HG03066 (cell line): ENCODE measurements at regions not wholly inside any gene's neighbourhood (a gene's known extent, or its start where the extent isn't known, plus 50 kb on each side); places are given as distances from the start of the nearest gene placed in this dataset.

Source experiments
- ATAC-seq: cut with Tn5 transposase; IDR thresholded peaks from one replicate; pipeline ENCODE4 v1.9.1; 2021; ENCODE audit warnings: low read depth; ENCODE audit not compliant: unreplicated experiment

DNA sequence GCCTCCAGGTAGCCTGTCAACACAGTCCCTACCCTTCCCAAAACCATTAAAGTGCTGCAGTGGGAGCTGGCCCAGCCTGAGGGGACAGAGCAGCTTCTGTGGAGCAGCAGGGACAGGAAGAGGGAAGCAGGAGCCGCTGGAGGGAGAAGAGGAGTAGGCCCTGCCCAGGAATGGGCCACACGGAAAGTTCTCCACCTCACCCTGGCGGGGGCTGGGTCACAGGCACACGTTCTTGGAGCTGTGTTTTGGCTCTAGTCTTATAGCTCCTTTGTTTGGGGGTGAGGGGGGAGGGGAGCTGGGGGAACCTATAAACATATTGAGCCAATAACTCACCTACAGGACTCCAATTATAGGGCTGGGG lies 508.6 kb downstream of the SHQ1 start:
- ATAC-seq, result no peak

DNA sequence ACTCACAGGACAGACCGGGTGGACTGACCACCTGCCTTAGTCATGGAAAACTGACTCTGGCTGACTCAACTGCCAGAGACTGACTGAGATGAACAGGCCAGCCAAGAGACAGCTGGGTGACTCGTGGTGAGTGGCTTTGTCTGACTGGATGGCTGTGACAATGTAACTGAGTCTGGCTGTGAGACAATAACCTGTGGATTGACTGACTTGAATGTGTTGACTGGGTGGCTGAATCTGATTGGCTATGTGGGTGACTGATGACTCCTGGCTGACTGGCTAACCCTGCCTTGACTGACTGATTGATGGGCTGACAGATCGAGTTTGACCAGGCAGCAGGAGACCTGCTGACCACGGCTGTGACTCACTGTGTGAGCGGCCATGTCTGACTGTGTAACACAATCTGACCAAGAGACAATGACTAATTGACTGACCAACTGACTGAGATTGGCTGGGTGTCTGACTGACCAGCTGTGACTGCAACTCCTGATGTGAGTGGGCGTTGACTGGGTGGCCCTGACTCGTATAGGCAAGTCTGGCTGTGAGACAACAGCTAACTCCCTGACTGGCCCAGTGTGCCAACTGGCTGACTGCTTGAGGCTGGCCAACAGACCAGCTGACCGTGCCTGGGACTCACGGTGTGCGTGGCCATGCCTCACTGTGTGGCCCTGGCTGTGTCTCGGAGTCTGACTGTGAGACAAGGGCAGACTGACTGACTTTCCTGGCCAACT lies 509.1 kb downstream of the SHQ1 start:
- ATAC-seq, result no peak

DNA sequence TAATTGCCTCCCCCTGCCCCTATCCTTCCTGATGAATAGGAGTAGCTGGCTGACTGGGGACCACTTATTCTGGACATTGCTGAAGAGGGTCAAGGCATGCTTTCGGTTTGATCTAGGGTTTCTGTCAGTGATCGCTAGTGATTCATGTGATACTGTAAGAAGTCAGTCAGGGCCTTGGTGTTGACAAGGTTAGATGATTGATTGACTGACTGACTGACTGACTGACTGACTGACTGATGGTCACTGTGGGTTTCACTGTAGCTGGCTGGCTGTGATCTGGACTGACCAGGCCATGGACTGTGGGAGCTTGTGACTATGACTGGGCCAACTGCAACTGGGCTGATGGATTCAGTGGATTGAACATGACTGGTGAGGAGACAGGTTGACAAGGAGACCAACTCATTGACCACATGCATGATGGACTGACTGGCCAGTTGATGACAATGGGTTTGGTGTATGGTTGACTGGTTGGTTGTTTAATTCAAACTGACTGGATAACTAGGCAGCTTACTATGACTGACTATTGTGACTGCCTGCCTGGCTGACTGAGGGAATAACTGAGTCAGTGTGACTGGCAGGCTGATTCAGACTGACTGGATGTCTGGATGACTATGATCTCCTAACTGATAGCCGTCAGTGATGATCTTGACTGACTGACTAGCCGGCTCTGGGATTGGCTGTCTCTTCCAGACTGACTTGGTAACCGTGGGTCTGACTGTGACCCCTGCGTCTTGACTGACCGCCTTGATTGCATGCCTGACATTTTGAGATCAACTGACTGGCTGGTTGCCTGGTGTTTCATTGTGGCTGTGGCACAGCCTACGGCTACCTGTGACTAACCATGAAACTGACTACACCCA lies 509.9 kb downstream of the SHQ1 start:
- no peak for ATAC-seq

DNA sequence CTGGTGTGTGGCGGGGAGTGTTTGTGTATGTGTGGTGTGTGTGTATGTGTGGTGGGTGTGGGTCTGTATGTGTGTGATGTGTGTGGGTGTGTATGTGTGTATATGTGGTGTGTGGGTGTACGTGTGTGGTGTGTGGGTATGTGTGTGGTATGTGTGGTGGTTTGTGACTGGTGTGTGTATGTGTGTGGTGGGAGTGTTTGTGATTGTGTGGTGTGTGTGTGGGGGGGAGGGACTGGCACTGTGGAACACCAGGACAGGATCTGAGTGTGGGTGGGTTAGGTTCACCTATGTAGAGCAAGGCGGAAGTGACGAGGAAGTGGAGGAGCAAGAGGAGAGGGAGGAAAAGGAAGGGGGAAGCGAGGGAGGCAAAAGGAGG lies 510.8 kb downstream of the SHQ1 start:
- ATAC-seq, result no peak

DNA sequence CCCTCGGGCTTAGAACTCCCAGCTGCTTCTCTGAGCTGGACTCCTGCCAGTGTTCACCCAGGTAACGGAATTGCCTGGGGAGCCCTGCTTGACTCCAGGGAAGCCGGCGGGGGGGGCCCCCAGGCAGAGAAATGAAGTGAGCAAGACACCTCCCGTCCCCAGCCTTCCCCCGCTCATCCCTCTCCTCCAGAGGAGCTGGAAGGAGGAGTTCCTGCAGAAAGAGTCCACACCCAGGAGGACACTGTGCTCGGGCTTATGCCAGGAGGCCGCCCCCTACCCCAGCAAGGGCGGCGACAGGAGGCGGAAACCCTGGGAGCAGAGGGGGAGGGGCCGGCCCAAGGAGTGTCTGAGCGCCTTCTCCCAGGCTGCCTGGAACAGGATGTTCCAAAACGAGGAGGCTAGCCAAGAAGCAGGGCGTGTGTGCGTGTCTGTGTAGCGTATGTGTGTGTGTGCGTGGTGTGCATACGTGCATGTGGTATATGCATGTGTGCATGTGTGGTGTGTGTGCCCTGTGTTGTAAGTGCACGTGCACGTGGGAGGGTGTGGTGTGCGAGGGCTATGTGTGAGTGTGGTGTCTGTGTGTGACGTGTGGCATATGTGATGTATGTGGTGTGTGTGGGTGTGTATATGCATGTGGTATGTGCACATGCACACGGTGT lies 511.3 kb downstream of the SHQ1 start:
- no peak for ATAC-seq

DNA sequence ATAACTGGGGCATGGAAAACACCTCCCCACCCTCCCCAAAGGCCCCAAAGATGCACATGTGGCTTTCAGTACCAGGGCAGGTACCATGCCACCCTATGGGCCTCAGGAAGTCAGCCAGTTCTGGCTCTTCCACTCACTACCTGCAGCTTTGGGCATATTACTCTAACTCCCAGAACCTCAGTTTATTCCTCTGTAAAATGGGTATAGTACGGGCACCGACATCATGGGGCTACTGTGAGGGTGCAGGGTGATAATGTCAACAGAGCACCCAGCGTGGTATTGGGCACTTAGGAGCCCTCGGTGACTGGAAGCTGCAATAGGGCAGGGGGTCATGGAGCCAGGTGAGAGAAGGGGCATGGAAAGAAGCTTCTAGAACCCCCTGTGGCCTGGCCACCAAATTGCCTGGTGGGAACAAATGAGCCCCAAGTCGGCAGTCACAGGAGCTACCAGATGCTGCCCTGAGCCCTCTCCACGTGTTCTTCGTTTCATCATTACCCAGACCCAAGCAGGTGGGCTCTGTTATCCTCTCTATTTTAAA lies 512.1 kb downstream of the SHQ1 start:
- no peak for ATAC-seq

DNA sequence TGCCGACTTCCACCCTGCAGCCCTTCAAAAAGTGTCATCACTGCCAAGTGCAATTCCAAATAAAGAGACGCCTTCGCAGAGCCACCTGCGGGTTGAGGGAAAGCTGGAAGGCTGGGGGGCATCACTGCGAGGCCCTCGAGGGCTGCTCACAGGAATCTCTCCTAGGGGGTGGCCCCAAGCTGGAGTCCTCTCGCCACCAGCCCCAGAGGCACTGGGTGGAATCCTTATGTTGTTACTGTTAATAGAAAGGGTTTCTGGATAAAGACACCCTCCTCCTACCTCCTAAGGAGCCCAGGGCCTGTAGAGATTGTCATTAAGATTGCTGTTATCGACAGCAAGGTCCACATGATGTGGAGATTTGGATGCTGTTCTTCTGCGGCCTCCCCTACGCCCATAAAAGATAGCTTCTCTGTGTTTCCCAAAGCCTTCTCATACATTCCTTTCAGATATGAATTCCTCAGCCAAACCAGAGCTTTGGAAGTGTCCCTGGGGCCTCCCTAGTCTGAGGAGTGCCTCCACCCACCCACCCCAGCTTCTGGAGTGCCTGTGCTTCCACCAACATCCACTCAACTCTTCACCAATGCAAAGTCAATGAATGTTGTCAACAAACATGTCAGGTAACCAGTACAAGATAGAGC lies 512.7 kb downstream of the SHQ1 start:
- ATAC-seq, result no peak

DNA sequence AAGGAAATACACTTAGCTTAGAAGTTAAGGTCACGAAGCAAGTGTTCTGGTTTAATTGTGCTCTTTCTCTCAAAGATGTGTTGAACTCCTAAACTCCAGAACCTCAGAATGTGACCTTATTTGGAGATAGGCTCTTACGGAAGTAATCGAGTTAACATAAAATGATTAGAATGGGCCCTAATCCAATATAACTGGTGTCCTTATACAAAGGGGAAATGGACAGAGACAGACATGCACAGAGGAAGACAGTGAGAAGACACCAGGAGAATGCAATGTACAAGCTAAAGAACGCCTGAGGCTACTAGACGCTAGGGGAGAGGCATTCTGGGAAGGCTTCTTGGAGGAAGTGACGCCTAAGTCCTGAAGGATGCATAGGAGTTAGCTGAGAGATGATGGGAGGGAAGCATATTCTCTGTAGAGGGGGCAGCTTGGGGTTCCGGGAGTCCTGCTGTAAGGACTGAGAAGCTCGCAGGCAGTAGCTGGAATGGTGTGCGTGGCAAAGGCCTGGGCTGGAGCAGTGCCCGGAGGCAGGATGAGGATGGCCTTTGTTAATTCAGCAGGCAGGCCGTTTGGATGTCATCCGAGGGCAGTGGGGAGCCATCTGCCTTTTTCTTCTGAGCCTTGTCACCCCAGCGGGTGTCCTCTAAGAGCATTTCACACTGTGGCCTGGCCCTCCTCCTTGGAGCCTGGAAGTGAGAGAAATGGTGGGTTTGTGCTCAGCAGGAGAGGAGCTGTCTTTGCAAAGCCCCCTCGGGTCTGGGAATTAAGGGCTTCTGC lies 513.4 kb downstream of the SHQ1 start:
- ATAC-seq, result no peak

DNA sequence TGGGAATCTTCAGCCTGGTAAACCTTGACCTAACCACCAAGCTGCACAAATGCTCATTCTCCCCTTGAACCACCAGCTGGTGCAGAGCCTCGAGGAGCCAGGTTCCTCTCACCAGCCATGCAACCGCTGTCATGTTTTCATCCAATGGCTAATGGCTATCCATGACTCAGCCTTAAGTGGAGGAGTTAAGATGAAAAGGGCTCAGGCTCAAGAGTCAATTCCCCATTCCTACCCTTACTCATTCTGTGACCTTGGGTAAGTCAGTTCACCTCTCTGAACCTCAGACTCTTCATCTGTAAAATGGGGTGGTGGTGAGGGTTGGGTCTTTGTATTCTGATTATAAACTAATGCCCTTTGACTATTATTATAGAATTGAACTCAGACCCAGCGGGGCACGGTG lies 515.6 kb downstream of the SHQ1 start:
- ATAC-seq, result no peak

DNA sequence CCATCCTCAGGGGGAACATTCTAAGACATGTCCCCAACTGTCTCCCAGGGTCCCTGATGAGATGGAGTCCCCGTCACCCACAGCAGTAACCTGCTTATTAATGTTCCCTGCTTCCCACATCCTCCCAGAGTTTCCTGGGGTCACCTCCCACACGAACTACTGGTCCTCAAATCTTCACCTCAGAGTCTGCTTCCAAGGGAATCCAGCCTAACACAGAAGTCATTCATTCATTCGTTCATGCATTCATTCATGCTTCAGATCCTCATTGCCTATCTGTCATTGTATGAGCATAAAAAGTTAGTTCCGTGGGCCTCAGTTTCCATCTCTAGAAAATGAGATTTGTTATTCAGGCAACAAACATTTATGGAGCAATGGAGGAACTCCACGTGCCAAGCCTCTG lies 516.2 kb downstream of the SHQ1 start:
- ATAC-seq, result no peak

DNA sequence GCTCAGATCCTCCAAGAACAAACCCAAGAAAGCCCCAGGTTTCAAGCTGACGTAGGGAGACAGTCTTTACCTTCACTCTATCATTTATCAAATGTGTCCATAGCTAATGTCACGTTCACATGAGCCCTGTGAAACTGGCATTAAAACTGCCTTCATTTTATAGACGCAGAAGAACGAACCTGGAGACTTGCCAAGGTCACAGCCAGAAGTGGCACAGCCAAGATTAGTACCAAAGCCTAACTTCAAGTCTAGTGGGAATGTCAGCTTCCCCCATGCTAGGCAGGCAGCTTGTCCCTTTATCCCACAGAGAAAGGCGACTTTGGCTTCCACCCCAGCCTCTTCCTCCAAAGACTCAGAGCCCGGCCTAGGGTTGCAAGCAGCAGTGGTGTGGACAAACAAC lies 517.2 kb downstream of the SHQ1 start:
- ATAC-seq, result no peak

DNA sequence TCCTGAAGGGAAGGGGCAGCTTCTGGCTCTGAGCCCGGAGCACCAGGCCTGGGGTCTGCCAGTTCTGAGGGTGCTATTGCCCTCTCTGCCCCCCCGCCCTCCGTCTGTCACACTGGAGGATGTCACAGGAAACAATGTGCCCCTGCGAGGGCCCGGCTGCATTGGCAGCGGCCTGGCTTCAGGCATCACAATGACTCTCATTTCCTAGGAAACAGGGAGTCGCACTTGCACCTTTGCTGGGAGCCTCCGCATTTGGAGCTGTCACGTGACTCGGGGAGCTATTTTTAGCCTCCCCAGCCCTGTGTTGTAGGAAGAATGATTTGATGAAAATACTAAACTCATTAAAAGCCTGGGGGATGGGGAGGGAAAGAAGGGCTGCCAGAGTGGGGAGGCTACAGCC lies 518.9 kb downstream of the SHQ1 start:
- ATAC-seq, result no peak

DNA sequence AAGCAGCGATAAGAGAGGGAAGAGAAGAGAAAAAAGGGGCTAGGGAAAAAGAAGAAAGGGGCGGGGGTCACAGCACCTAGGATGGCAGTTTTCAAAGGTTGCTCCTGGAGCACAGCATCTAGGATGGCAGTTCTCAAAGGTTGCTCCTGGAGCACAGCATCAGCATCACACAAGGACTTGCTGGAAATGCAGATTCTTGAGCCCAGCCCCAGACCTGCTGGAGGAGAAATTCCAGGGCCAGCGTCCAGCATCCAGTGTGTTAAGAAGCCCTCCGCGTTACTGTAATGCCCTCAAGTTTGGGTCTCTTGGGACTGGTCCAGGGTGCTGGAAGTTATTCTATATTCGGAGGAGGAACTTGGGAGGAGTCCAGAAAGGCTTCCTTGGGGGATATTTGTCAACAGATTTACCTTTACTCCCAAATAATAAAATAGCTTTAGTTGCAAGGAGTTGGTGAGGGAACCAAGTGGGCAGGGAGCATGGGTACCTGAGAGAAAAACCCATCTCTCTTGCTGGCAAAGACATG lies 519.4 kb downstream of the SHQ1 start:
- ATAC-seq, result no peak

DNA sequence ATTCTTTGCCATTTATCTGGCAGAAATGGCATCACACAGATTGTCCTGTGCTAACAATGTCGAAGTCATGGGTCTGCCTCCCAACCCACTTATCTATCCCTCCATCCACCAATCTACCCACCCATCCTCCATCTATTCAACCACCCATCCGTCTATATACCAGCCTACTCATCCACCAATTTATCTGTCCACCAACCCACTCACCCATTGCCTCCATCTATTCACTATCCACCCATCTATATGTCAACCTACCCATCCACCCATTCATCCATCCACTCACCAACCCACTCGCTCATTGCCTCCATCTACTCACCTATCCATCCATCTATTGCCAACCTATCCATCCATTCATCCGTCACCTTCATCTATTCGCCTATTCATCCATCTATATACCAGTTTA lies 521.2 kb downstream of the SHQ1 start:
- no peak for ATAC-seq

DNA sequence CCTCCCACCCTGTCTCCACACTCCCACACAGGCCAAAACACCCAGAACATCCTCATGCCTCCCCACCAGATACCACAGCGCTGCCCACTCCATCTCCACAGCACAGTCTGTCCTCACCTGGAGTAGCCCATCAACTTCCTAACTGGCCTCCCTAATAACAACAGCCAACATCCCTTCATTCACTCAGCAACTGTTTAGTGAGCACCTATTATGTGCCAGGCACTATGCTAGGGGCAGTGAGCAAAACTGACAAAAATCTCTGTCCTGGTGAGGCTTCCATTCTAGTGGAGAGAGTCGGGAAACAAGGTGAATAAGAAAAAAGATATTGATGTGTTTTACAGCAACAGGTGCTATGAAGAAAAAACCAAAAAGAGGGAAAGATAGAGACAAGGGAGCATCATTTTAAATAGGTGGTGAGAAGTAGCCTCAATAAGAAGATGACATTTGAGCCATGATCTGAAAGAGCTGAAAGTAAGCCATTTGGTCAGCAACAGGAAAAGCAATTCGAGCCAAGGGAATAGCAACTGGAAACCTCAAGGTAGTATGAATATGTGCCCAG lies 523.9 kb downstream of the SHQ1 start:
- no peak for ATAC-seq

DNA sequence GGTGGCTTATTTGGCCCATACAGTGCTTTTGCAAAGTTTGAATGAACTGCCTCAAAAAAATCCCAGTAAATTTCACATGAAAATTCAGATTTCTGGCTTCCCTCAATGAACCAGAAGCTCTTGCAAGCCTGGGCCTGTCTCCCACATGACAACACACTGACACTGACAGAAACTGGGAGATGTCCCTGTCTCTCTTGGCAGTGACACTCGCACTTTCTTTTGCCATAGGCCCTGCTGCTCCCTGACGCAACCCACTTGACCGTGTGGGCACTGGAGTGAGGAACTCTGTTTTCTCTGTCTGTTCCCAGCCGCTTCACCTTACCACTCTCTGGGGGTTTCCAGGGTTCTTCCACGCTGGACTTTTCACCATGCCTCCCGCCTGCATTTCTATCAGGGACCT lies 524.5 kb downstream of the SHQ1 start:
- ATAC-seq, result no peak

DNA sequence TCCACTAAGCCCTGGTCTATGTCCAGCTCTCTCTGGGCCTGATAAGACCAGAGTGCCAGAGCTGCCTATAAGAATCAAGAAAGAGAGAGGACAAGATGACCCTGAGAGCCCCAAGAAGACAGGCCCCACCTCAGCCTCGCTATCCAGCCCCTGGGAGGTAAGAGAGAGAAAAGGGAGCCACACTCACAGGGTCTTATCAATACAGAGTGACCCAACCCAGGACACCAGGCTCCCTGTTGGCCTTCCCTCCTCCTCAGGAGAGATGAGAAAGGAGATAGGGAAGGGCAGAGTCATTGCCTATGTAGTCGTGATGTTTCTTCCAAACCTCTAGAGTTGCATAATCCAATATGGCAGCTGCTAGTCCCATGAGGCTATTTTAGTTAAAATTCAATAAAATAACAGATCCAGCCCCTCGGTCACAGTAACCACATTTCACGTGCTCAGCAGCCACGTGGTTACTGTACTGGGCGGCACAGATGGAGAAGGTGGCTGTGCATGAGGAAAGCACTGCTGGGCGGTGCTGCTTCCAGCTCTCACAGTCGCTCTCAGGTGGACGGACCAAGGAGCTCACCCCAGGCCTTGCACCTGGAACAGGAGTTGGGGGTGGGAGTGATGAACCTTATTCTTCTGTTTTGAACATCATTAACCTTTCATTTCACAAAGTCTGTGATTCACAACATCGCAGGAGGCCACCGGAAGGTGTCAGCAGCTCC lies 525.8 kb downstream of the SHQ1 start:
- ATAC-seq, result no peak

DNA sequence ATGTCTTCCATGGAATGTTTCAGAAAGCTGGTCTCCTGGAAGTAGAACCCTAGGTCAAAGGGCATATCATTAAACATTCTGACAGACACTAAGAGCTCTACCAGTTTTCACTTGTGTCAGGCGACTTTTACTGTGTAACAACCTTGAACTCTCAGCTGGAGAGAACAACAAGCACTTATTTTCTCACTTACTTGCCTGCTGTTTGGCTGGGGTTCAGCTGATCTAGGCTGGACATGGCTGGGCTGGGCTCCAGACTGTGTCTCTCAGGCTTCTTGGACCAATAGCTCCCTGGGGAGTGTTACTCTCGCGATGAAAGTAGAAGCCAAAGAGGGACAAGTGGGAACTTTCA lies 527.3 kb downstream of the SHQ1 start:
- no peak for ATAC-seq
